Heart right ventricle (tissue), 16 donors: ENCODE measurements at regions not wholly inside any gene's neighbourhood (a gene's known extent, or its start where the extent isn't known, plus 50 kb on each side); places are given as distances from the start of the nearest gene placed in this dataset.

Experiments
- ATAC-seq, 8 donors: fragments of 200-7000 bp; cut with Tn5 transposase; one replicate each; pipeline ENCODE4 v1.9.1; 2020; ENCODE audit warnings: mild to moderate bottlenecking in 8 of 8, moderate library complexity in 8 of 8, moderate number of reproducible peaks in 1 of 8
- DNase-seq, 2 donors: peaks; one replicate each; pipeline ENCODE4 v3.0.0-alpha.2; 2020
- H3K27ac ChIP-seq, 10 donors: fragments of 200-600 bp; sonication (generic) in 2 of 10; one replicate each; pipeline versions ENCODE4 v1.5.0 to v1.8.0; 2020 to 2022; ENCODE audit warnings: mild to moderate bottlenecking in 3 of 10
- H3K27me3 ChIP-seq, 7 donors: fragments of 200-600 bp; one replicate each; pipeline ENCODE4 v1.8.0; 2021 to 2022; ENCODE audit warnings: mild to moderate bottlenecking in 2 of 7
- H3K36me3 ChIP-seq, 9 donors: fragments of 200-600 bp; sonication (generic) in 1 of 9; one replicate each; pipeline versions ENCODE4 v1.5.0 to v1.8.0; 2020 to 2022; ENCODE audit warnings: mild to moderate bottlenecking in 2 of 9
- H3K4me1 ChIP-seq, 9 donors: fragments of 200-600 bp; sonication (generic) in 1 of 9; one replicate each; pipeline versions ENCODE4 v1.5.0 to v1.8.0; 2020 to 2022; ENCODE audit warnings: mild to moderate bottlenecking in 4 of 9
- H3K4me3 ChIP-seq, 10 donors: fragments of 200-600 bp; sonication (generic) in 2 of 10; one replicate each; pipeline versions ENCODE4 v1.5.0 to v1.8.0; 2020 to 2022; ENCODE audit warnings: mild to moderate bottlenecking in 7 of 10, moderate library complexity in 2 of 10
- H3K9me3 ChIP-seq, 11 donors: fragments of 200-600 bp in 10 of 11; sonication (generic) in 2 of 11; one replicate each; pipeline versions ENCODE4 v1.5.0 to v1.8.0; 2013 to 2022; ENCODE audit warnings: mild to moderate bottlenecking in 2 of 11, control low read depth in 1 of 11, moderate library complexity in 1 of 11
- CTCF ChIP-seq, 9 donors: fragments of 200-600 bp; sonication (generic) in 2 of 9; IDR thresholded peaks; one replicate each; pipeline versions ENCODE4 v1.5.0 to v1.8.0; 2021 to 2022; ENCODE audit warnings: antibody characterized with exemption in 9 of 9, mild to moderate bottlenecking in 5 of 9, moderate library complexity in 1 of 9
- WGBS, 2 donors: extraction: QIAGEN DNeasy Blood & Tissue Kit; methylation state at CpG; one replicate each; pipeline ENCODE4 v1.1.7; 2013; ENCODE audit warnings: inconsistent platforms in 1 of 2; 5-methylcytosine and 5-hydroxymethylcytosine counted together
- intact Hi-C, 10 donors: fragments of 100-400 bp; cut with DNase I; formaldehyde crosslinking; loops; one replicate each; pipeline versions ENCODE4 v1.11.1 to v1.14.2; 2022
- donor health status: Arrhythmogenic right ventricular cardiomyopathy.
- donor health status: ischemic (EF 13 %, LVEDD 7.1; RV severe dilation, severe dysfunction).
- donor health status: healthy with polysubstance abuse.
- donor health status: DM: no; HTN: yes; CAD: no.
- donor health status: DM: no; HTN: no; CAD: no.
- donor health status: ischemic (EF 25% LVEDD 6.9; RV normal size, moderate dysfunction).
- donor health status: ischemic (EF 25% LVEDD 5.7; RV mildly dilated, moderate dysfunction).
- donor health status: healthy.
- donor health status: DM: yes; HTN: yes; CAD: no.
- donor health status: Ischemic cardiomyopathy.
- donor health status: ischemic (EF 35%, LVEDD 5.7; RV mildly dilated, moderate dysfunction).
- donor health status: nonischemic (EF 11% LVEDD 7.7; RV severe dilation, severe dysfunction).
- donor health status: DM: yes; HTN: yes; CAD: no.
- donor health status: PGD.
- donor health status: ischemic (EF 29% LVEDD 5.4; RV normal size, mild dysfunction).
- donor health status: nonischemic (EF 23%, LVEDD 6.1; RV moderate dilation, normal function).

- peaks cover 0 to 21% (median 3%) of the 10 kb centered on the region in 11 donors for H3K9me3 ChIP-seq
- no peaks in the 10 kb centered on the region for H3K36me3 ChIP-seq
- H3K27me3 ChIP-seq = no peaks in the 10 kb centered on the region
- TF ChIP-seq CTCF (IDR thresholded peaks at IDR 0.05) = no peak
- no peak for DNase-seq
- intact Hi-C loops = no loop called here
- no peak for ATAC-seq
- 90 to 95% methylated on average over 14 to 16 of the region's 16 CpGs for WGBS, 2 donors
- no peak overlapping the region for H3K27ac ChIP-seq
- no peak overlapping the region for H3K4me3 ChIP-seq
- no peaks in the 10 kb centered on the region for H3K4me1 ChIP-seq
These were observed 835.5 kb upstream of the CNTN5 start for GRCh38 chr11:98185245-98185644.

- Histone ChIP-seq H3K4me3 (no peak overlapping the region), H3K27ac (no peak overlapping the region), H3K9me3 (no peaks in the 10 kb centered on the region), H3K4me1 (no peaks in the 10 kb centered on the region), H3K36me3 (no peaks in the 10 kb centered on the region), H3K27me3 (no peaks in the 10 kb centered on the region)
- ATAC-seq (no peak), DNase-seq (no peak)
- 87 to 91% methylated on average over 7 of the region's 7 CpGs for whole genome bisulfite sequencing, 2 donors
- intact Hi-C loops = no loop called here
- no peak for TF ChIP-seq CTCF (IDR thresholded peaks at IDR 0.05)
These were observed 826.1 kb upstream of the CNTN5 start for GRCh38 chr11:98194611-98195010.

- WGBS, 2 donors = 70 to 73% methylated on average over 1 of the region's 1 CpG
These were observed 825.4 kb upstream of the CNTN5 start for GRCh38 chr11:98195300-98195699.

GRCh38 chr11:98207086-98207485, 813.7 kb upstream of the CNTN5 start:
- no peaks in the 10 kb centered on the region for H3K27me3 ChIP-seq
- no peak overlapping the region for H3K27ac ChIP-seq
- 93% methylated on average over 8 of the region's 8 CpGs for WGBS, 2 donors
- no peak for TF ChIP-seq CTCF (IDR thresholded peaks at IDR 0.05)
- H3K9me3 ChIP-seq = peaks cover 0 to 22% (median 0%) of the 10 kb centered on the region in 11 donors
- no peaks in the 10 kb centered on the region for H3K4me1 ChIP-seq
- intact Hi-C loops = no loop called here
- H3K4me3 ChIP-seq = no peak overlapping the region
- ATAC-seq (no peak), DNase-seq (no peak)
- no peaks in the 10 kb centered on the region for H3K36me3 ChIP-seq

More at GRCh38 chr11:98195300-98195699, 825.4 kb upstream of the CNTN5 start:
- Histone ChIP-seq H3K9me3 (peaks cover 0 to 1% (median 0%) of the 10 kb centered on the region in 11 donors), H3K4me3 (no peak overlapping the region), H3K27ac (no peak overlapping the region), H3K27me3 (no peaks in the 10 kb centered on the region), H3K4me1 (no peaks in the 10 kb centered on the region), H3K36me3 (no peaks in the 10 kb centered on the region)
- ATAC-seq = no peak
- no peak for TF ChIP-seq CTCF (IDR thresholded peaks at IDR 0.05)
- intact Hi-C loops = no loop called here
- DNase-seq = no peak
